COLO829 (cell line): ENCODE measurements at regions not wholly inside any gene's neighbourhood (a gene's known extent, or its start where the extent isn't known, plus 50 kb on each side); places are given as distances from the start of the nearest gene placed in this dataset.

ENCODE experiments used
- DNase-seq: peaks from one replicate; pipeline ENCODE4 v3.0.0; 2012; ENCODE audit warnings: low spot score

DNA sequence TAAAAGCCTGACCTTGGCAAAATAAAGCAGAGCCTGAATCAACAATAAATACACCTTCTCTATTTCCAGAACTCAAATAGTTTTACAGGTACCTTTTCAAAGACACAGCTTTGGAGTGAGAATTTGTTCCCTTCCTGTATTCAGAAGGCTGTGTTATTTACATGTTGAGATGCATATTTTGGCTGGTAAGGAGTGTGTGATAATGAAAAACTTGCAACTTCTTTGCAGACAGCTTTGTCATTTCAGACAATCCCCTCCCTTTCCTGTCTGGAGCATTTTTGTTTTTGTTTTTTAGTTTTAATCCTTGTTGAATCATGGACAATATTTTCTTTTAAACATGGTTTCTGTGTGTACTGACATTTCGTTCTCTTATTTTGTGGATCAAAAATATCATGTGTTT, 493.8 kb downstream of the FAT4 start:
- no peak for DNase-seq

GRCh38 chr4:125811892-125812291, 497.1 kb downstream of the FAT4 start:
- DNase-seq, result no peak

GRCh38 chr4:125826801-125827695, 512.3 kb downstream of the FAT4 start:
- no peak for DNase-seq

DNA sequence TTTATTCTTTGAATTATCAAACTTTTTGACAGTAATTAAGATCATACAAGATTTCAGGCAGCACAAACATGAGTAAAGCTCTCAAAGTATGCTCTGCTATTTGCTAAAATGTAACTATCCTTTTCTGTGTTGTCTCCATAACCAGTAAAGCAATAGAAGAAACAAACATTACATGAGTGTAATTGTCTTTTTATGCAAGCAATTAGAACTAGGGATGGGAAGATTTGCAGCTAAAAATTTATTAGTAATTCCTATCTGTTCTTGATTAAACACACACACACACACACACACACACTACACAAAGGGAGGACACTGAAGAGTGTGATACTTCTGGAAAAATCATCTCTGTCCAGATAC, 512.9 kb downstream of the FAT4 start:
- no peak for DNase-seq

- no peak for DNase-seq
These were observed 513.6 kb downstream of the FAT4 start for GRCh38 chr4:125828346-125828745.

DNA sequence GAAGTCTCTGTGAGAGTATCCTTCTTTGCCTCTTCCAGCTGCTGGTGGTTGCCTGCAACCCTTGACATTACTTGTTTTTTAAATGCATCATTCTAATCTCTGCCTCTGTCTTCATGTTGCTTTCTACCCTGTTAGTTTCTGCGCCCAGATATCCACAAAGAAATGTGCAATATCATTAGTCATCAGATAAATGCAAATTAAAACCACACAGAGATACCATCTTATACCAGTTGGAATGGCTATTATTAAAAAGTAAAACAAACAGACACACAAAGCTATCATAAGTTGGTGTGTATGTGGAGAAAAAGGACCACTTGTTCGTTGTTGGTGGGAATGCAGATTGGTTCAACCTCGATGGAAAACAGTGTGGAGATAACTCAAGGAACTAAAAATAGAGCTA, 517.4 kb downstream of the FAT4 start:
- no peak for DNase-seq

GRCh38 chr4:125836597-125837195, 521.9 kb downstream of the FAT4 start:
- DNase-seq, result no peak

DNA sequence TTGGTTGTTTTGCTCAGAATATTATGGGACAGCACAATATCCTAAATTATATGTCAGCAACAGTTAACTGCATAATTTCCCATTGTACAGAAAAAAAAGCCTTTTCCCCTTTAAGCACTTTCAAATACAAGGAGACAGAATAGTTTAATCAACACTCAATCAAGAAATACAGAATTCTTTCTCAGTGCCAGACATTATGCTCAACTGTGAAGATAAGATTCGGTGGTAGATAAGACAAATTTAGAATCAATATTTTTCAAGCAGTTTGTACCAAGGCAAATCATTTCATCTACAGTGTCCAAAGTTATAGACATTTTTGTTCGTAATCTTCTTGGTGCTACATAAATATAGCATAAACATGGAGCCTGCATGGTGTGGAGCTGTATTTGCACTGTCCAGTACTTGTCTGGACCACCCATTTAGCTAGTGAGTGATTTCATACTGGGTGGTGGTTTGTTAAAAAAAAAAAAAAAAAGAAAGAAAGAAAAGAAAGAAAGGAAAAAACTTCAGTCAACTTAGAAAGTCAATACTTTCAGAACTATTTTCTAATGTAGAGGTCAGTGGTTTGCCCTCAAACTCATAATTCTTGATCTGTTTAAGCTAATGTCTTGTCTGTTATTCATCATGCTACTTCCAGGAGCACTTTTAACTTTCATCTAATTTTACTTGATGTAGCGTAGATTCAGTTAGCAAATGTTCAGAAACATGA, 522.9 kb downstream of the FAT4 start:
- DNase-seq, result no peak

DNA sequence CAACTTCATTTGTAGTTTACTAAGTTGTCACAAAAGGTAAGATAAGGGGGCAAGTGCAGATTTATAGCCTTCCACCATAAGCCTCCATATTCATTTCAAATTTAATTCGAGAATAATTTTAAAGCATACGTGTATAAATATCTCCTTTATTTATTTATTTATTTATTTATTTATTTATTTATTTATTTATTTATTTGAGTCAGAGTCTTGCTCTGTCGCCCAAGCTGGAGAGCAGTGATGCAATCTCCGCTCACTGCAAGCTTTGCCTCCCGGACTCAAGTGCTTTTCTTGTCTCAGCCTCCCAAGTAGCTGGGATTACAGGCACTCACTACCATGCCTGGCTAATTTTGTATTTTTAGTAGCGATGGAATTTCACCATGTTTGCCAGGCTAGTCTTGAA, 523.4 kb downstream of the FAT4 start:
- no peak for DNase-seq

GRCh38 chr4:125838924-125839323, 524.2 kb downstream of the FAT4 start:
- DNase-seq, result peak; percentile 85

DNA sequence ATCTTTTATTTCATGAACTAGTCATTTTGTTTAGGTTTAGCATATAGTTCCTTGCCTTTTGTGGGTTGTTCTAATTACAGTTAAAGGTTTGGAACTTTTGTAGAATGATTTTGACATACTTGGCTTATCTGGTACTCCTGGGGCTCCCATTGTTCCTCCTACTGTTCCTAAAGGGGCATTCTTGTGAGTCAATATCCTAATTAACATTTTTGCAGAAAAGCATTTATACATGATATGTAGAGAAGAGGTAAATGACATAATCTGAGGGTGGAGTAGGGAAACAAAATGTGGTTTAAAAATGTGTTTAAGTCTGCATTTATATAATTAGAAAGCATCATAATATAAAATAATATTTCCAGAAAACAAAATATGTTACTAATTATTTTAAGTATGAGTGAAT, 529.2 kb downstream of the FAT4 start:
- DNase-seq, result no peak

GRCh38 chr4:125847518-125847917, 532.8 kb downstream of the FAT4 start:
- no peak for DNase-seq

DNA sequence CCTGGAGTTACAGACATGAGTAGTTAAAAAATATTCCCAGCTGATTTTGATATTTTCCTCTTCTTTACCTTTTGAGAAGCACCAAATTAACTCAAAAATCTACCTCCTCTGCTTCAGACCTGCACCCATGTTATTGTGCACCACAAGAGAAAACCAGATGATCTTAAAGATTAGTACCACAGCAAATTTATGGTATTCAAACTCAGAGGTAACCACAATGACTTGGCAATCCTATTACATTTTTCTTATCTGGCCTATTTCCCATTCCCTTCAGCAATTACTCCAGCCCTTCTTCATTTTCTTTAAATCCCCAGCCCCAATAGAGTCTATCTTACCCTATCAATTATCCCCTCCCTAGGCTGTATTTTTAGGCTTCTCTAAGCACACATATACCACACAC, 535.1 kb downstream of the FAT4 start:
- DNase-seq, result no peak

GRCh38 chr4:125891597-125892258, 577.0 kb downstream of the FAT4 start:
- DNase-seq, result peak; percentile 20

GRCh38 chr4:125904802-125905201, 590.0 kb downstream of the FAT4 start:
- no peak for DNase-seq

- DNase-seq, result no peak
These were observed 596.3 kb downstream of the FAT4 start for GRCh38 chr4:125911058-125911457.

- no peak for DNase-seq
These were observed 596.7 kb downstream of the FAT4 start for GRCh38 chr4:125911481-125911880.

GRCh38 chr4:125917559-125917958, 602.8 kb downstream of the FAT4 start:
- DNase-seq, result no peak

- DNase-seq, result no peak
These were observed 613.9 kb downstream of the FAT4 start for GRCh38 chr4:125928652-125929051.

- no peak for DNase-seq
These were observed 623.8 kb downstream of the FAT4 start for GRCh38 chr4:125938541-125938940.

DNA sequence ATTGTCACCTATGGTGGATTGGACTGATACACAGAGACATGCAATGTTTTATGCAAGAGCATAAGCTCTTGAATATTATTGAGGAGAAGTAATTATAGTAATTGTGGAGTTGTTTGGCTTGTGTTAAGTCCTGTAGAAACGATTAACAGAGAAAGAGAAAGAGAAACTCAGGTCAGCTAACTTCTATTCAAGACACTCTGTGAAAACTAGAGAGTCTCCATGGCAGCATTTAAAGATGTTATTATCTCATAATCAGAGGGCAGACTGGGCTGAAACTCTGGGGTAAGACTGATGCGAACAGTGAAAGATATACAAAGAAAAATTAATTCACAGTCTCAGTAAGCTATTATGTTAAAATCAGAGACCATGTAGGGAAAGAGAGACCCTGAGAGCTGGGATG, 625.7 kb downstream of the FAT4 start:
- no peak for DNase-seq

- no peak for DNase-seq
These were observed 630.2 kb downstream of the FAT4 start for GRCh38 chr4:125944966-125945365.

DNA sequence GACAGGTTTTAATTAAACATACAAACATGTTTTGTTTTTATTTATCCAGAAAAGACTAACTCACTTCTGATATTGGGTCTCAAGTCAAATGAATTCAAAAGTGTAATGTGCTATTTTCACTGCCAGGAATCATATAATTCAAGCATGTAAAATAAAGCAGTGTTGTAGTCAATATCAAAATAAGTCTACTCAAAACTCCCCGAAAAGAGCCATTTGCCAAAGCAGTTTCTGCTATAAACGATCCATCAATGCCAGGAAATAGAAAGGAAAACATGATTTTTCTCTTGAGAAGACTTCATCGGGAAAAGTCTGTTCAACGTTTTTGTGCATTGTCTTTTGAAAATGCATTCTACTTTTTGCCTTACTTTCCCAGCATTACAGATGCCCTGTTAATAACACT, 633.3 kb downstream of the FAT4 start:
- no peak for DNase-seq
